ENCODE measurements at regions not wholly inside any gene's neighbourhood (a gene's known extent, or its start where the extent isn't known, plus 50 kb on each side); places are given as distances from the start of the nearest gene placed in this dataset.

DNA sequence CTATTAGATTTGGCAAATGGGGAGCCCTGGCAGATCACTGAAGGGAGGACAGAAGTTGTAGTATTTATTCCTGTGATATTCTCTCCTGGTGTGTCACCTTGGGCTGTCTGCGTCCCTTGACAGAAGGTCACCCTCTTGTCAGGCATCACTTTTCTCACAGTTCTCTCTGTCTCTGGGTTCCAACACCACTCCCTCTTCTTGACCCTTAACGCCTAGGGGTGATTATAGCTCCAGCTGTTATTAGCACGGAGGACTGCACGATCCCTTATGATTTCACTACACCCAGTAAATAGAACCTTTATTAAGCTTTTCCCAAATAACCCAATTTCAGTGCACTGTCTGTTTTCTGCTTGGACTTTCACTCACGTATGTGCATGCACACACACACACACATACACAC lies 166.3 kb upstream of the TNP1 start (continued):
- TF ChIP-seq, protein P1, sequence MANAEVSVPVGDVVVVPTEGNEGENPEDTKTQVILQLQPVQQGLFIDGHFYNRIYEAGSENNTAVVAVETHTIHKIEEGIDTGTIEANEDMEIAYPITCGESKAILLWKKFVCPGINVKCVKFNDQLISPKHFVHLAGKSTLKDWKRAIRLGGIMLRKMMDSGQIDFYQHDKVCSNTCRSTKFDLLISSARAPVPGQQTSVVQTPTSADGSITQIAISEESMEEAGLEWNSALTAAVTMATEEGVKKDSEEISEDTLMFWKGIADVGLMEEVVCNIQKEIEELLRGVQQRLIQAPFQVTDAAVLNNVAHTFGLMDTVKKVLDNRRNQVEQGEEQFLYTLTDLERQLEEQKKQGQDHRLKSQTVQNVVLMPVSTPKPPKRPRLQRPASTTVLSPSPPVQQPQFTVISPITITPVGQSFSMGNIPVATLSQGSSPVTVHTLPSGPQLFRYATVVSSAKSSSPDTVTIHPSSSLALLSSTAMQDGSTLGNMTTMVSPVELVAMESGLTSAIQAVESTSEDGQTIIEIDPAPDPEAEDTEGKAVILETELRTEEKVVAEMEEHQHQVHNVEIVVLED (CRISPR knock-in tag; IDR thresholded peaks at IDR 0.05; ENCODE audit: borderline replicate concordance), result no peak
- TF ChIP-seq, protein P2, sequence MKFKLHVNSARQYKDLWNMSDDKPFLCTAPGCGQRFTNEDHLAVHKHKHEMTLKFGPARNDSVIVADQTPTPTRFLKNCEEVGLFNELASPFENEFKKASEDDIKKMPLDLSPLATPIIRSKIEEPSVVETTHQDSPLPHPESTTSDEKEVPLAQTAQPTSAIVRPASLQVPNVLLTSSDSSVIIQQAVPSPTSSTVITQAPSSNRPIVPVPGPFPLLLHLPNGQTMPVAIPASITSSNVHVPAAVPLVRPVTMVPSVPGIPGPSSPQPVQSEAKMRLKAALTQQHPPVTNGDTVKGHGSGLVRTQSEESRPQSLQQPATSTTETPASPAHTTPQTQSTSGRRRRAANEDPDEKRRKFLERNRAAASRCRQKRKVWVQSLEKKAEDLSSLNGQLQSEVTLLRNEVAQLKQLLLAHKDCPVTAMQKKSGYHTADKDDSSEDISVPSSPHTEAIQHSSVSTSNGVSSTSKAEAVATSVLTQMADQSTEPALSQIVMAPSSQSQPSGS (CRISPR knock-in tag; IDR thresholded peaks at IDR 0.05), result no peak
- TF ChIP-seq, protein P3, sequence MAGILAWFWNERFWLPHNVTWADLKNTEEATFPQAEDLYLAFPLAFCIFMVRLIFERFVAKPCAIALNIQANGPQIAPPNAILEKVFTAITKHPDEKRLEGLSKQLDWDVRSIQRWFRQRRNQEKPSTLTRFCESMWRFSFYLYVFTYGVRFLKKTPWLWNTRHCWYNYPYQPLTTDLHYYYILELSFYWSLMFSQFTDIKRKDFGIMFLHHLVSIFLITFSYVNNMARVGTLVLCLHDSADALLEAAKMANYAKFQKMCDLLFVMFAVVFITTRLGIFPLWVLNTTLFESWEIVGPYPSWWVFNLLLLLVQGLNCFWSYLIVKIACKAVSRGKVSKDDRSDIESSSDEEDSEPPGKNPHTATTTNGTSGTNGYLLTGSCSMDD (CRISPR knock-in tag; IDR thresholded peaks at IDR 0.05), result no peak

DNA sequence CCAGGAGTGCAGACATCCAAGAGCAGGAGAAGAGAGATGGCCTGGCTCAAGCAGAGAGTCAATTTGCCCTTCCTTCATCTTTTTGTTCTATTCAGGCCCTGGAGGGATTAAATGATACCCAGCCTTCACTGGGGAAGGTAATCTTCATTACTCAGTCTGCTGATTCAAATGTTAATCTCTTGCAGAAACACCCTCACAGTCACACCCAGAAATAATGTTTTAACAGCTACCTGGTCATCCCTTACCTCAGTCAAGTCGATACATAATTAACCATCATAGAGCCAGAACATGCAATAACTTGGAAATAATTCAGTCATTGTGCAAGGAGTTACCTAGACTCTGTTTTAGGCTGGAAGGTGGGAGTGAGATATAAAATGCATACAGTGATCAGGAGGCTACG lies 163.7 kb upstream of the TNP1 start:
- Histone ChIP-seq H3K27me3 (ENCODE audit: control insufficient read depth in 1 of 2, insufficient read depth in 2 of 2, low read length in 2 of 2) (no peaks in the 10 kb centered on the region; a peak in 1 of 5 replicates), H4K20me1 (ENCODE audit: insufficient read depth, low read length) (no peaks in the 10 kb centered on the region), H3K9ac (ENCODE audit: insufficient read depth, low read depth, low read length) (no peak overlapping the region), H3K4me2 (ENCODE audit: low read depth, low read length) (no peak overlapping the region), H3K36me3 (replicated peaks in 1 of 2; ENCODE audit: control insufficient read depth in 1 of 2, insufficient read depth in 2 of 2, low read length in 2 of 2) (no peaks in the 10 kb centered on the region), H3K79me2 (ENCODE audit: insufficient read depth, low read length) (no peaks in the 10 kb centered on the region), H2AFZ (ENCODE audit: low read length) (no peak overlapping the region), H3K4me3 (replicated peaks in 1 of 3; ENCODE audit: insufficient read depth in 1 of 3, low read depth in 2 of 3, low read length in 3 of 3) (no peak overlapping the region), H3K4me1 (ENCODE audit: insufficient read depth, low read length) (no peaks in the 10 kb centered on the region), H3K9me3 (ENCODE audit: low read length) (no peaks in the 10 kb centered on the region), H3K27ac (ENCODE audit: extremely low read length, insufficient read depth, low read length) (no peak overlapping the region)
- ChIA-PET POLR2A (no interaction called here), CTCF (ENCODE audit: low intra/inter-chr PET ratio, low total read pairs) (no interaction called here)
- no peak for TF ChIP-seq HNF4A (CRISPR knock-in tag; IDR thresholded peaks at IDR 0.05)
- no peak for ATAC-seq
- DNase-seq (ENCODE audit: low spot score), result no peak
- 0% methylated on average over 2 of the region's 2 CpGs for WGBS (ENCODE audit: low lambda C conversion rate)
- FAIRE-seq, result no peak
- intact Hi-C loops (cut with micrococcal nuclease; ENCODE audit: unreplicated experiment), result no loop called here
- BruUV-seq (replicated peaks), result no TSS peak
- in situ Hi-C loops (cut with HindIII; ENCODE audit: extremely low pct_ligation_motif_present, low pct_unique_long_range_greater_than_20kb), result no loop called here
